T-cell (primary cell): ENCODE measurements at regions not wholly inside any gene's neighbourhood (a gene's known extent, or its start where the extent isn't known, plus 50 kb on each side); places are given as distances from the start of the nearest gene placed in this dataset.
"Not testable (repeated sequence)": the region's sequence is repeated elsewhere in the genome, so short reads cannot be mapped to it uniquely, and the experiment has no call there.

ENCODE experiments used
- ATAC-seq, 4 experiments: fragments of 200-7000 bp in 3 of 4; fragments of 150-1000 bp in 1 of 4; cut with Tn5 transposase; replicated peaks in 1 of 4; 1 replicate in 3 of 4; 2 replicates in 1 of 4; pipeline ENCODE4 v1.10.0; 2021; ENCODE audit warnings: moderate library complexity in 3 of 4, mild to moderate bottlenecking in 2 of 4, moderate number of reproducible peaks in 1 of 4
- CTCF ChIA-PET, 2 donors: fragments of 300-600 bp; sonication (Branson Sonifier 250); formaldehyde crosslinking; loops; one replicate each; lab custom pipeline; 2022; ENCODE audit warnings: antibody characterized with exemption in 2 of 2; lab: Charles Lee
- POLR2A ChIA-PET, 2 donors: fragments of 300-600 bp; sonication (Branson Sonifier 250); formaldehyde crosslinking; loops; one replicate each; lab custom pipeline; 2022; ENCODE audit warnings: antibody characterized with exemption in 2 of 2; lab: Charles Lee
- DNase-seq, 35 experiments: peaks; one replicate each; pipeline versions ENCODE4 v3.0.0 to v3.0.0-alpha.2; 2013 to 2023
- H3K27ac ChIP-seq: one replicate; pipeline ENCODE4 v1.5.1; 2013; ENCODE audit warnings: low read length
- H3K27me3 ChIP-seq, 2 experiments: replicated peaks in 1 of 2; 1 replicate in 1 of 2; 2 replicates in 1 of 2; pipeline versions ENCODE4 v1.6.1 to v1.7.0; 2013; ENCODE audit warnings: low read length in 1 of 2, mixed read lengths in 1 of 2; ENCODE audit not compliant: control insufficient read depth in 2 of 2, insufficient read depth in 2 of 2; ENCODE audit errors: extremely low read depth in 1 of 2
- H3K36me3 ChIP-seq, 2 donors: 1 replicate in 1 of 2; 2 replicates in 1 of 2; pipeline versions ENCODE4 v1.6.1 to v1.7.0; 2013; ENCODE audit warnings: low read length in 1 of 2; ENCODE audit not compliant: control insufficient read depth in 2 of 2, insufficient read depth in 1 of 2; ENCODE audit errors: extremely low read depth in 1 of 2
- H3K4me1 ChIP-seq, 2 experiments: 1 replicate in 1 of 2; 2 replicates in 1 of 2; pipeline versions ENCODE4 v1.6.1 to v1.7.0; 2013; ENCODE audit warnings: low read length in 2 of 2, mixed read lengths in 1 of 2; ENCODE audit not compliant: insufficient read depth in 2 of 2, control insufficient read depth in 1 of 2; ENCODE audit errors: extremely low read depth in 1 of 2
- H3K4me3 ChIP-seq, 2 donors: 1 replicate in 1 of 2; 2 replicates in 1 of 2; pipeline versions ENCODE4 v1.5.1 to v1.7.0; 2013; ENCODE audit warnings: mild to moderate bottlenecking in 2 of 2, low read length in 1 of 2, moderate library complexity in 1 of 2; ENCODE audit not compliant: control insufficient read depth in 1 of 2; ENCODE audit errors: extremely low read depth in 1 of 2
- H3K9me3 ChIP-seq: 2 replicates; pipeline ENCODE4 v1.7.0; 2013
- H3K27ac Mint-ChIP-seq, 2 donors: one replicate each; pipeline ENCODE4 v1.8.0; 2020 to 2021; ENCODE audit warnings: mild to moderate bottlenecking in 2 of 2, mixed read lengths in 2 of 2
- H3K27me3 Mint-ChIP-seq, 2 donors: one replicate each; pipeline ENCODE4 v1.8.0; 2021 to 2022; ENCODE audit warnings: mixed read lengths in 2 of 2
- H3K36me3 Mint-ChIP-seq: one replicate; pipeline ENCODE4 v1.8.0; 2021; ENCODE audit warnings: mixed read lengths
- H3K4me1 Mint-ChIP-seq, 3 donors: one replicate each; pipeline ENCODE4 v1.8.0; 2020 to 2022; ENCODE audit warnings: mixed read lengths in 3 of 3, mild to moderate bottlenecking in 1 of 3
- H3K4me3 Mint-ChIP-seq, 3 donors: one replicate each; pipeline ENCODE4 v1.8.0; 2020 to 2022; ENCODE audit warnings: mild to moderate bottlenecking in 3 of 3, mixed read lengths in 3 of 3, moderate library complexity in 3 of 3
- H3K9me3 Mint-ChIP-seq, 3 donors: one replicate each; pipeline ENCODE4 v1.8.0; 2020 to 2022; ENCODE audit warnings: mixed read lengths in 3 of 3
- WGBS: methylation state at CpG from one replicate; pipeline ENCODE4 v1.1.5; 2013; ENCODE audit warnings: missing lambda C conversion rate; ENCODE audit not compliant: insufficient coverage; 5-methylcytosine and 5-hydroxymethylcytosine counted together

- no peak for ATAC-seq
- no peak overlapping the region for H3K27ac Mint-ChIP-seq
- H3K36me3 Mint-ChIP-seq = no peaks in the 10 kb centered on the region
- POLR2A ChIA-PET = no interaction called here
- H3K4me1 Mint-ChIP-seq = no peaks in the 10 kb centered on the region
- CTCF ChIA-PET = interaction anchor here in 1 of 2 donors (0.8 kb wide), 1 partner anchor 61 kb away, joined by 4 read pairs; no protein-coding TSS in a partner anchor
- H3K27me3 Mint-ChIP-seq = no peaks in the 10 kb centered on the region
- H3K27ac ChIP-seq = no peak overlapping the region
- H3K9me3 Mint-ChIP-seq = no peaks in the 10 kb centered on the region
- no peak overlapping the region for H3K4me3 ChIP-seq
- no peaks in the 10 kb centered on the region for H3K4me1 ChIP-seq
- H3K9me3 ChIP-seq = no peaks in the 10 kb centered on the region
- no peak for DNase-seq
- H3K4me3 Mint-ChIP-seq = no peak overlapping the region
- H3K36me3 ChIP-seq = no peaks in the 10 kb centered on the region
- no CpG with 5 or more reads among the region's 1 CpG for WGBS
- no peaks in the 10 kb centered on the region for H3K27me3 ChIP-seq
These were observed 493.0 kb upstream of the ADGRL4 start for GRCh38 chr1:79499541-79499940.

GRCh38 chr1:79497193-79497773, 490.8 kb upstream of the ADGRL4 start:
- WGBS = no CpG with 5 or more reads among the region's 4 CpGs
- Histone ChIP-seq H3K27me3 (no peaks in the 10 kb centered on the region), H3K4me1 (no peaks in the 10 kb centered on the region), H3K4me3 (no peak overlapping the region), H3K36me3 (no peaks in the 10 kb centered on the region), H3K27ac (no peak overlapping the region), H3K9me3 (no peaks in the 10 kb centered on the region)
- no peak overlapping the region for H3K27ac Mint-ChIP-seq
- peaks cover 0 to 4% (median 3%) of the 10 kb centered on the region in 3 donors for H3K9me3 Mint-ChIP-seq
- no peak overlapping the region for H3K4me3 Mint-ChIP-seq
- H3K4me1 Mint-ChIP-seq = no peaks in the 10 kb centered on the region
- ChIA-PET POLR2A (no interaction called here), CTCF (no interaction called here)
- no peaks in the 10 kb centered on the region for H3K27me3 Mint-ChIP-seq
- ATAC-seq (no peak), DNase-seq (no peak)
- no peaks in the 10 kb centered on the region for H3K36me3 Mint-ChIP-seq

- Histone ChIP-seq H3K27me3 (no peaks in the 10 kb centered on the region), H3K4me1 (no peaks in the 10 kb centered on the region), H3K36me3 (no peaks in the 10 kb centered on the region), H3K27ac (no peak overlapping the region), H3K9me3 (no peaks in the 10 kb centered on the region), H3K4me3 (no peak overlapping the region)
- ChIA-PET POLR2A (no interaction called here), CTCF (no interaction called here)
- Mint-ChIP-seq H3K9me3 (peaks cover 3 to 4% (median 3%) of the 10 kb centered on the region in 3 donors), H3K36me3 (no peaks in the 10 kb centered on the region), H3K4me1 (no peaks in the 10 kb centered on the region), H3K27ac (no peak overlapping the region), H3K27me3 (no peaks in the 10 kb centered on the region), H3K4me3 (no peak overlapping the region)
- DNase-seq (no peak), ATAC-seq (no peak)
- WGBS = no CpG with 5 or more reads among the region's 2 CpGs
These were observed 489.6 kb upstream of the ADGRL4 start for GRCh38 chr1:79496129-79496528.

- H3K27ac Mint-ChIP-seq, H3K4me3 ChIP-seq, H3K4me3 Mint-ChIP-seq, H3K9me3 ChIP-seq, POLR2A ChIA-PET, H3K36me3 Mint-ChIP-seq, H3K27ac ChIP-seq, H3K27me3 Mint-ChIP-seq, CTCF ChIA-PET, ATAC-seq, H3K27me3 ChIP-seq, H3K4me1 Mint-ChIP-seq, DNase-seq, H3K4me1 ChIP-seq, H3K36me3 ChIP-seq: not testable (repeated sequence)
- H3K9me3 Mint-ChIP-seq = peaks cover 4 to 13% (median 5%) of the 10 kb centered on the region in 3 donors
- 56% methylated on average over 1 of the region's 4 CpGs for WGBS
These were observed 487.2 kb upstream of the ADGRL4 start for GRCh38 chr1:79493702-79494101.

GRCh38 chr1:79488572-79489121, 482.1 kb upstream of the ADGRL4 start:
- H3K27ac ChIP-seq = not testable (repeated sequence)

GRCh38 chr1:79478728-79479373, 472.3 kb upstream of the ADGRL4 start:
- H3K4me3 ChIP-seq = no peak overlapping the region
- no peaks in the 10 kb centered on the region for H3K27me3 ChIP-seq
- ATAC-seq (no peak), DNase-seq (no peak)
- no peaks in the 10 kb centered on the region for H3K4me1 ChIP-seq
- WGBS = 81% methylated on average over 4 of the region's 9 CpGs
- H3K9me3 ChIP-seq = no peaks in the 10 kb centered on the region
- ChIA-PET POLR2A (no interaction called here), CTCF (no interaction called here)
- no peaks in the 10 kb centered on the region for H3K27me3 Mint-ChIP-seq
- H3K36me3 ChIP-seq = no peaks in the 10 kb centered on the region
- H3K36me3 Mint-ChIP-seq = no peaks in the 10 kb centered on the region
- H3K4me1 Mint-ChIP-seq = no peaks in the 10 kb centered on the region
- no peak overlapping the region for H3K4me3 Mint-ChIP-seq
- no peak overlapping the region for H3K27ac Mint-ChIP-seq
- H3K27ac ChIP-seq = no peak overlapping the region
- H3K9me3 Mint-ChIP-seq = peaks cover 0 to 11% (median 6%) of the 10 kb centered on the region in 3 donors

More at GRCh38 chr1:79488572-79489121, 482.1 kb upstream of the ADGRL4 start:
- H3K4me3 ChIP-seq, H3K4me1 ChIP-seq, H3K9me3 ChIP-seq, H3K27me3 ChIP-seq, DNase-seq, H3K36me3 Mint-ChIP-seq, POLR2A ChIA-PET, H3K27me3 Mint-ChIP-seq, H3K36me3 ChIP-seq, ATAC-seq, H3K4me3 Mint-ChIP-seq, H3K4me1 Mint-ChIP-seq, CTCF ChIA-PET, H3K27ac Mint-ChIP-seq: not testable (repeated sequence)
- peaks cover 4 to 13% (median 5%) of the 10 kb centered on the region in 3 donors for H3K9me3 Mint-ChIP-seq
- WGBS = 89% methylated on average over 4 of the region's 4 CpGs
